ENCODE measurements at regions not wholly inside any gene's neighbourhood (a gene's known extent, or its start where the extent isn't known, plus 50 kb on each side); places are given as distances from the start of the nearest gene placed in this dataset.
"Not testable (repeated sequence)": the region's sequence is repeated elsewhere in the genome, so short reads cannot be mapped to it uniquely, and the experiment has no call there.

DNA sequence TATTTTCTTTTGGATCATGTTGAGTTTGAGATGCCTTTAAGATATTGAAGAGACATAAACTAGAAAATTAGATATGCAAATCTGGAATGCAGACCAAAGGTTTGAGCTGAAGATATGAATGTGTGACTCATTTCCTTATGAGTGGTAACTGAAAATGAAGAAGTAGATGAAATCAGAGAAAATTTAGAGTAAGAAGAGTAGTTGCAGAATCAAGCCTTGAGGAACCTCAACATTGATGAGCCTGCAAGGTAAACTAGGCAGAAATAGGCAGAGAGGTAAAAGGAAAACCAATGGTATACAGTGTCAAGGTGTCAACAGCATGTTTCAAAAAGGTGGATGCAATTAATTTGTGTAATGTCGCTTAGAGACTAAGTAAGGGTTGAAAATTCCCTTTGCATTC is 142.8 kb downstream of the MOSPD2 start:
- H3K4me1 ChIP-seq: no peaks in the 10 kb centered on the region
- intact Hi-C loops (cut with DNase I; ENCODE audit: low total_unique reads): no loop called here

DNA sequence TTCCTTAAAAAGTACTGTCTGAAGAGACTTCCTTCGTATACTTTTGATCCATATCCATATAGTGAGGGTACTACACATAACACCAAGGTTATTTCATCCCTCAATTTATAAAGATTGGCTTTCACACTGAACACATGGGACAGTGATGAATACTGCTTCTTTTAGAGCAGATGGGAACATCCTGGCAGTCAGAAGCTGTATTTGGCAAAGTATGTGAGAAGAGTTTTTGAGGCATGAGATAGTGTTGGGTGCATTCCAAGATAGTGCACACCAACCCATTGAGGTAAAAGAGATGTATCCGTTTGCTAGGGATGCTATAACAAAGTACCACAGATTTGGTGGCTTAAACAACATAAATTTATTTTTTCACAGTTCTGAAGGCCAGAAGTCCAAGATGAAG is 141.1 kb downstream of the MOSPD2 start:
- Histone ChIP-seq H3K27me3 (no peaks in the 10 kb centered on the region), H3K9me3 (no peaks in the 10 kb centered on the region), H3K27ac (no peak overlapping the region), H3K36me3 (no peaks in the 10 kb centered on the region), H3K4me1 (no peaks in the 10 kb centered on the region), H3K4me3 (no peak overlapping the region)
- TF ChIP-seq CTCF (IDR thresholded peaks at IDR 0.05): no peak
- intact Hi-C loops (cut with DNase I; ENCODE audit: low total_unique reads): no loop called here
- no peak for DNase-seq

More for the DNA sequence above, 142.8 kb downstream of the MOSPD2 start:
- no peak for TF ChIP-seq CTCF (IDR thresholded peaks at IDR 0.05)
- no peak overlapping the region for H3K27ac ChIP-seq
- no peaks in the 10 kb centered on the region for H3K27me3 ChIP-seq
- no peaks in the 10 kb centered on the region for H3K9me3 ChIP-seq
- H3K36me3 ChIP-seq: no peaks in the 10 kb centered on the region
- no peak overlapping the region for H3K4me3 ChIP-seq
- DNase-seq: no peak

DNA sequence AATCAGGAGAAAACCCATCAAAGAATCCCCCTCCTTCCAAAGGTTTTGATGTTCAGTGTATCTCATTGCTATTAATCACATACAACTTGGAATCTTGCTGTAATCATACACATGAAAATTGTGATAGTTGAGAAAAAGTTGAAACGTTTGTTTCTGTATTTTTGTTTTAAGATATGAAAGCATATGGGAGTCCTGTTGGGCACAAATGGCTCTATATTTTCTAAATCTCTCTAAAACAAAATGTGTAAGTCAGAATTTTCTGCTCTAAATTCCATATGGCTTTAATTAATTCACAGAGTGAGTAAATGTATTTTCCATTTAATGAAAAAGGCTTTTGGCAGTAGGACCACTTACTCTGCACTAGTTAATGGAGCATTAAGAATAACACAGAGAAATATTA is 140.2 kb downstream of the MOSPD2 start:
- H3K4me3 ChIP-seq: no peak overlapping the region
- intact Hi-C loops (cut with DNase I; ENCODE audit: low total_unique reads): no loop called here
- no peak for TF ChIP-seq CTCF (IDR thresholded peaks at IDR 0.05)

GRCh38 chrX:14997271-14997670 is 124.0 kb downstream of the MOSPD2 start:
- H3K9me3 ChIP-seq: peaks cover 0 to 2% (median 0%) of the 10 kb centered on the region in 3 donors

More for the DNA sequence above, 140.2 kb downstream of the MOSPD2 start:
- Histone ChIP-seq H3K27ac (no peak overlapping the region), H3K4me1 (no peaks in the 10 kb centered on the region), H3K9me3 (no peaks in the 10 kb centered on the region), H3K27me3 (no peaks in the 10 kb centered on the region), H3K36me3 (no peaks in the 10 kb centered on the region)
- no peak for DNase-seq

DNA sequence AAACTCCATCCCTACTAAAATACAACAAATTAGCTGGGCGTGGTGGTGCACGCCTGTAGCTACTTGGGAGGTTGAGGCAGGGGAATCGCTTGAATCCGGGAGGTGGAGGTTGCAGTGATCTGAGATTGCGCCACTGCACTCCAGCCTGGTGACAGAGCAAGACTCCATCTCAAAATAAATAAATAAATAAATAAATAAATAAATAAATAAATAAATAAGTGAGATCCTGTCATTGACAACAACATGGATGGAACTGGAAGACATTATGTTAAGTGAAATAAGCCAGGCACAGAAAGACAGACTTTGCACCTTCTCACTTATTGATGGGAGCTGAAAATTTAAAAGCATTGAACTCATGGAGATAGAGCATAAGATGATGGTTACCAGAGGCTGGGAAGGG is 111.2 kb downstream of the MOSPD2 start:
- H3K27me3 ChIP-seq; H3K36me3 ChIP-seq; intact Hi-C loops (cut with DNase I; ENCODE audit: low total_unique reads); DNase-seq; H3K4me3 ChIP-seq; H3K27ac ChIP-seq; H3K9me3 ChIP-seq; H3K4me1 ChIP-seq: not testable (repeated sequence)

More at GRCh38 chrX:14997271-14997670, 124.0 kb downstream of the MOSPD2 start:
- Histone ChIP-seq H3K4me1 (no peaks in the 10 kb centered on the region), H3K4me3 (no peak overlapping the region), H3K27me3 (no peaks in the 10 kb centered on the region), H3K27ac (no peak overlapping the region), H3K36me3 (no peaks in the 10 kb centered on the region)
- no peak for DNase-seq
- no peak for TF ChIP-seq CTCF (IDR thresholded peaks at IDR 0.05)
- intact Hi-C loops (cut with DNase I; ENCODE audit: low total_unique reads): no loop called here
